Keratinocyte (primary cell): ENCODE measurements at regions not wholly inside any gene's neighbourhood (a gene's known extent, or its start where the extent isn't known, plus 50 kb on each side); places are given as distances from the start of the nearest gene placed in this dataset.

Experiments
- DNase-seq: peaks from one replicate; pipeline ENCODE4 v3.0.0-alpha.2; 2011; ENCODE audit warnings: low read depth, missing footprints, low spot score
- FAIRE-seq: peaks from 2 replicates; lab custom pipeline; 2011; peaks lifted over from hg19 to GRCh38; lab: Jason Lieb, UNC
- H2AFZ ChIP-seq: 2 replicates; pipeline ENCODE4 v1.6.0; 2012; ENCODE audit warnings: low read length, control low read depth, inconsistent platforms; ENCODE audit not compliant: control insufficient read depth
- H3K27ac ChIP-seq: 2 replicates; pipeline ENCODE4 v1.5.1; 2011; ENCODE audit warnings: low read length; ENCODE audit not compliant: control insufficient read depth, insufficient read depth
- H3K27me3 ChIP-seq: 3 replicates; pipeline ENCODE4 v1.6.0; 2011; ENCODE audit warnings: low read length; ENCODE audit not compliant: control insufficient read depth, insufficient read depth; ENCODE audit errors: extremely low read depth
- H3K36me3 ChIP-seq, 2 experiments: 2 replicates in 1 of 2; 3 replicates in 1 of 2; pipeline ENCODE4 v1.5.1; 2011; ENCODE audit warnings: low read length in 2 of 2, mild to moderate bottlenecking in 1 of 2; ENCODE audit not compliant: control insufficient read depth in 2 of 2, insufficient read depth in 2 of 2; ENCODE audit errors: extremely low read depth in 1 of 2
- H3K4me1 ChIP-seq: 3 replicates; pipeline ENCODE4 v1.5.1; 2011; ENCODE audit warnings: low read length; ENCODE audit not compliant: control insufficient read depth, insufficient read depth; ENCODE audit errors: extremely low read depth
- H3K4me2 ChIP-seq: 3 replicates; pipeline ENCODE4 v1.6.0; 2011; ENCODE audit warnings: low read depth, low read length; ENCODE audit not compliant: control insufficient read depth, insufficient read depth; ENCODE audit errors: extremely low read depth
- H3K4me3 ChIP-seq, 3 experiments: fragments of 200-600 bp in 1 of 3; sonication (generic) in 1 of 3; 2 replicates in 2 of 3; 3 replicates in 1 of 3; pipeline ENCODE4 v1.5.1; 2011 to 2016; ENCODE audit warnings: low read length in 3 of 3, mild to moderate bottlenecking in 3 of 3, control low read depth in 2 of 3, inconsistent platforms in 1 of 3, low read depth in 1 of 3, mixed read lengths in 1 of 3, mixed run types in 1 of 3, moderate library complexity in 1 of 3; ENCODE audit not compliant: control insufficient read depth in 2 of 3, insufficient read depth in 2 of 3; ENCODE audit errors: extremely low read depth in 1 of 3
- H3K79me2 ChIP-seq: 2 replicates; pipeline ENCODE4 v1.6.0; 2012; ENCODE audit warnings: low read length; ENCODE audit not compliant: control insufficient read depth, insufficient read depth
- H3K9ac ChIP-seq: 3 replicates; pipeline ENCODE4 v1.6.0; 2011; ENCODE audit warnings: low read length; ENCODE audit not compliant: control insufficient read depth, insufficient read depth; ENCODE audit errors: extremely low read depth
- H3K9me1 ChIP-seq: 3 replicates; pipeline ENCODE4 v1.6.0; 2011; ENCODE audit warnings: low read length; ENCODE audit not compliant: control insufficient read depth, insufficient read depth; ENCODE audit errors: extremely low read depth
- H3K9me3 ChIP-seq: 2 replicates; pipeline ENCODE4 v1.5.1; 2012; ENCODE audit warnings: low read depth, low read length; ENCODE audit not compliant: control insufficient read depth
- H4K20me1 ChIP-seq: 3 replicates; pipeline ENCODE4 v1.6.0; 2011; ENCODE audit warnings: low read length; ENCODE audit not compliant: control insufficient read depth, insufficient read depth; ENCODE audit errors: extremely low read depth
- EZH2 ChIP-seq: IDR thresholded peaks from one replicate; pipeline ENCODE4 v1.6.1; 2012; ENCODE audit warnings: inconsistent platforms, mild to moderate bottlenecking, low read length, moderate library complexity
- dilution Hi-C: fragments of 300-500 bp; cut with MboI; formaldehyde crosslinking; loops from one replicate; pipeline ENCODE4 v1.7.0; 2020; ENCODE audit warnings: low sequenced_read_pairs; ENCODE audit not compliant: extremely low pct_ligation_motif_present
- TF ChIP-seq, protein P1 (sequence below), 3 experiments: IDR thresholded peaks in 1 of 3; conservative IDR thresholded peaks in 1 of 3; optimal IDR thresholded peaks in 1 of 3; 2 replicates in 2 of 3; 3 replicates in 1 of 3; pipeline versions ENCODE3 to v1.5.1; 2011; ENCODE audit warnings: low read length in 3 of 3, mild to moderate bottlenecking in 3 of 3, moderate library complexity in 2 of 3, control low read depth in 1 of 3, inconsistent platforms in 1 of 3; ENCODE audit not compliant: insufficient read depth in 2 of 3; ENCODE audit errors: extremely low read depth in 1 of 3

DNA sequence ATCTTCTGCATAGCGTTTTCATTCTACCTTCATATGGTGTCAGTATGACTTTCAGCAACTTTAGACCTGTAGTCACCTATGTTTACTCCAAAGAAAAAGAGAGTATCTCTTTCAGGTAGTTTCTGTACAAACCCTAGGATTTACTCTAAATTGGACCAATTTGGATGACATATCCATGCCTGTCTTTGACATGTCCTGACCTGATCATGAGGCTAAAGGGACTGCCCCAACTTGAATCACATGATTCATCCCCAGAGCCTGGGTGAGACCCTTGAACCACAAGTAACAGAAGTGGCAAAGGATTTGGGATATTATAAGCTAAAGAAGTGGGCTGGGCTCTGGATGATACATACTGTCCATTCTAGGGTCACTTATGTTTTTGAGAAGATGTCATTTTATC, 124.5 kb upstream of the CSNK1A1L start:
- H3K4me3 ChIP-seq, result no peak overlapping the region
- H4K20me1 ChIP-seq, result no peaks in the 10 kb centered on the region
- no peak overlapping the region for H3K4me2 ChIP-seq
- H3K4me1 ChIP-seq, result peaks cover 8% of the 10 kb centered on the region
- no peaks in the 10 kb centered on the region for H3K27me3 ChIP-seq
- TF ChIP-seq EZH2, result no peak
- TF ChIP-seq, protein P1, sequence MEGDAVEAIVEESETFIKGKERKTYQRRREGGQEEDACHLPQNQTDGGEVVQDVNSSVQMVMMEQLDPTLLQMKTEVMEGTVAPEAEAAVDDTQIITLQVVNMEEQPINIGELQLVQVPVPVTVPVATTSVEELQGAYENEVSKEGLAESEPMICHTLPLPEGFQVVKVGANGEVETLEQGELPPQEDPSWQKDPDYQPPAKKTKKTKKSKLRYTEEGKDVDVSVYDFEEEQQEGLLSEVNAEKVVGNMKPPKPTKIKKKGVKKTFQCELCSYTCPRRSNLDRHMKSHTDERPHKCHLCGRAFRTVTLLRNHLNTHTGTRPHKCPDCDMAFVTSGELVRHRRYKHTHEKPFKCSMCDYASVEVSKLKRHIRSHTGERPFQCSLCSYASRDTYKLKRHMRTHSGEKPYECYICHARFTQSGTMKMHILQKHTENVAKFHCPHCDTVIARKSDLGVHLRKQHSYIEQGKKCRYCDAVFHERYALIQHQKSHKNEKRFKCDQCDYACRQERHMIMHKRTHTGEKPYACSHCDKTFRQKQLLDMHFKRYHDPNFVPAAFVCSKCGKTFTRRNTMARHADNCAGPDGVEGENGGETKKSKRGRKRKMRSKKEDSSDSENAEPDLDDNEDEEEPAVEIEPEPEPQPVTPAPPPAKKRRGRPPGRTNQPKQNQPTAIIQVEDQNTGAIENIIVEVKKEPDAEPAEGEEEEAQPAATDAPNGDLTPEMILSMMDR (optimal IDR thresholded peaks at IDR 0.05 in 1 of 3, IDR thresholded peaks at IDR 0.05 in 1 of 3, conservative IDR thresholded peaks at IDR 0.05 in 1 of 3; ENCODE audit: extremely low read depth in 1 of 3, insufficient read depth in 2 of 3, low read length in 3 of 3), result no peak
- peaks cover 1% of the 10 kb centered on the region for H3K9me3 ChIP-seq
- dilution Hi-C loops, result no loop called here
- no peak overlapping the region for H3K27ac ChIP-seq
- H2AFZ ChIP-seq, result no peak overlapping the region
- H3K9me1 ChIP-seq, result no peaks in the 10 kb centered on the region
- DNase-seq (peak; percentile 11), FAIRE-seq (no peak)
- no peaks in the 10 kb centered on the region for H3K36me3 ChIP-seq
- H3K79me2 ChIP-seq, result no peaks in the 10 kb centered on the region
- no peak overlapping the region for H3K9ac ChIP-seq

DNA sequence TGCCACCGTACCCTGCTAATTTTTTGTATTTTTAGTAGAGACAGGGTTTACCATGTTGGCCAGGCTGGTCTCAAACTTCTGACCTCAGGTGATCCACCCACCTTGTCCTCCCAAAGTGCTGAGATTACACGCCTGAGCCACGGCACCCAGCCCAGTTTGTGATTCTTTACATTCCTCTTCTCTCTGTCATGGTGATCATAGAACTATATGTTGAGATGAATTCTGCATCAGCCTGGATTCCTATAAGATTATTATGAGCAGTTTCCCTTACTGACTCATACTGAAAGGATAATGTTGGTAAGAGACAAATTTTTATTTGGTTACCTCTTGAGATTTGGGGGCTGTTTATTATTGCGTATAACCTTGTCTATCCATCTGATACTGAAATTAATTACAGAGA, 121.5 kb upstream of the CSNK1A1L start:
- Histone ChIP-seq H3K4me1 (peaks cover 8% of the 10 kb centered on the region), H3K27ac (no peak overlapping the region), H3K4me3 (no peak overlapping the region), H2AFZ (no peak overlapping the region), H3K9me3 (peaks cover 1% of the 10 kb centered on the region), H3K27me3 (no peaks in the 10 kb centered on the region), H3K36me3 (no peaks in the 10 kb centered on the region), H3K79me2 (no peaks in the 10 kb centered on the region), H3K9ac (no peak overlapping the region), H3K4me2 (no peak overlapping the region), H4K20me1 (no peaks in the 10 kb centered on the region), H3K9me1 (no peaks in the 10 kb centered on the region)
- dilution Hi-C loops, result no loop called here
- DNase-seq (peak; percentile 48), FAIRE-seq (peak; percentile 62)
- TF ChIP-seq EZH2, result no peak
- TF ChIP-seq, protein P1 (optimal IDR thresholded peaks at IDR 0.05 in 1 of 3, IDR thresholded peaks at IDR 0.05 in 1 of 3, conservative IDR thresholded peaks at IDR 0.05 in 1 of 3; ENCODE audit: extremely low read depth in 1 of 3, insufficient read depth in 2 of 3, low read length in 3 of 3), result no peak
